ENCODE measurements at regions not wholly inside any gene's neighbourhood (a gene's known extent, or its start where the extent isn't known, plus 50 kb on each side); places are given as distances from the start of the nearest gene placed in this dataset.
A peak's percentile ranks its signal among the peaks of the same experiment; 100 is the strongest.

- no peaks in the 10 kb centered on the region for H3K9me3 ChIP-seq
- TF ChIP-seq CTCF (IDR thresholded peaks at IDR 0.05): no peak
- DNase-seq: no peak
- H3K36me3 ChIP-seq: no peaks in the 10 kb centered on the region
- H3K27me3 ChIP-seq: no peaks in the 10 kb centered on the region
- intact Hi-C loops (cut with DNase I): no loop called here
- ATAC-seq: no peak
- peaks cover 34% of the 10 kb centered on the region for H3K4me1 ChIP-seq
- H3K27ac ChIP-seq: no peak overlapping the region
- H3K4me3 ChIP-seq: no peak overlapping the region
Measured at GRCh38 chr2:134134827-134135226, 119.0 kb upstream of the MGAT5 start.

GRCh38 chr2:134135793-134136192 is 118.1 kb upstream of the MGAT5 start:
- no peak for ATAC-seq
- H3K27ac ChIP-seq: no peak overlapping the region

GRCh38 chr2:134136731-134137130 is 117.1 kb upstream of the MGAT5 start:
- intact Hi-C loops (cut with DNase I): no loop called here
- no peaks in the 10 kb centered on the region for H3K27me3 ChIP-seq
- ATAC-seq (no peak), DNase-seq (no peak)
- H3K4me3 ChIP-seq: peak overlapping the region; percentile 28
- peak overlapping the region; percentile 39 for H3K27ac ChIP-seq
- H3K4me1 ChIP-seq: peaks cover 44% of the 10 kb centered on the region
- no peaks in the 10 kb centered on the region for H3K9me3 ChIP-seq
- H3K36me3 ChIP-seq: no peaks in the 10 kb centered on the region
- no peak for TF ChIP-seq CTCF (IDR thresholded peaks at IDR 0.05)

More at GRCh38 chr2:134135793-134136192, 118.1 kb upstream of the MGAT5 start:
- intact Hi-C loops (cut with DNase I): no loop called here
- DNase-seq: no peak
- H3K27me3 ChIP-seq: no peaks in the 10 kb centered on the region
- no peaks in the 10 kb centered on the region for H3K36me3 ChIP-seq
- H3K4me3 ChIP-seq: no peak overlapping the region
- H3K9me3 ChIP-seq: no peaks in the 10 kb centered on the region
- peaks cover 39% of the 10 kb centered on the region for H3K4me1 ChIP-seq
- no peak for TF ChIP-seq CTCF (IDR thresholded peaks at IDR 0.05)

- H3K9me3 ChIP-seq: no peaks in the 10 kb centered on the region
- H3K4me3 ChIP-seq: peak overlapping the region; percentile 28
- intact Hi-C loops (cut with DNase I): no loop called here
- H3K27me3 ChIP-seq: no peaks in the 10 kb centered on the region
- H3K4me1 ChIP-seq: peaks cover 42% of the 10 kb centered on the region
- H3K27ac ChIP-seq: peak overlapping the region; percentile 39
- ATAC-seq (peak; percentile 86), DNase-seq (peak; percentile 73)
- H3K36me3 ChIP-seq: no peaks in the 10 kb centered on the region
- TF ChIP-seq CTCF (IDR thresholded peaks at IDR 0.05): no peak
Measured at GRCh38 chr2:134137182-134137611, 116.7 kb upstream of the MGAT5 start.

- TF ChIP-seq CTCF (IDR thresholded peaks at IDR 0.05): no peak
- DNase-seq (no peak), ATAC-seq (no peak)
- H3K36me3 ChIP-seq: no peaks in the 10 kb centered on the region
- H3K27ac ChIP-seq: no peak overlapping the region
- H3K4me1 ChIP-seq: peaks cover 40% of the 10 kb centered on the region
- no peaks in the 10 kb centered on the region for H3K27me3 ChIP-seq
- intact Hi-C loops (cut with DNase I): no loop called here
- no peak overlapping the region for H3K4me3 ChIP-seq
- H3K9me3 ChIP-seq: no peaks in the 10 kb centered on the region
Measured at GRCh38 chr2:134138115-134138514, 115.8 kb upstream of the MGAT5 start.

- H3K27me3 ChIP-seq: no peaks in the 10 kb centered on the region
- no peak for TF ChIP-seq CTCF (IDR thresholded peaks at IDR 0.05)
- H3K4me3 ChIP-seq: no peak overlapping the region
- no peaks in the 10 kb centered on the region for H3K36me3 ChIP-seq
- no peaks in the 10 kb centered on the region for H3K9me3 ChIP-seq
- no peak overlapping the region for H3K27ac ChIP-seq
- peaks cover 40% of the 10 kb centered on the region for H3K4me1 ChIP-seq
- ATAC-seq (peak; percentile 58), DNase-seq (no peak)
- intact Hi-C loops (cut with DNase I): no loop called here
Measured at GRCh38 chr2:134139611-134140010, 114.3 kb upstream of the MGAT5 start.
